Body of pancreas (tissue), 4 donors: ENCODE measurements at regions not wholly inside any gene's neighbourhood (a gene's known extent, or its start where the extent isn't known, plus 50 kb on each side); places are given as distances from the start of the nearest gene placed in this dataset.
"Not testable (repeated sequence)": the region's sequence is repeated elsewhere in the genome, so short reads cannot be mapped to it uniquely, and the experiment has no call there.

Source experiments
- ATAC-seq: fragments of 150-250 bp; one replicate; pipeline ENCODE4 v1.9.1; 2016
- DNase-seq, 4 donors: peaks; one replicate each; pipeline ENCODE4 v3.0.0-alpha.2; 2019
- H3K27ac ChIP-seq, 4 donors: fragments of 200-600 bp; sonication (generic); 1 replicate in 3 of 4; 2 replicates in 1 of 4; pipeline versions ENCODE4 v1.5.1 to v1.6.1; 2016 to 2019; ENCODE audit warnings: mild to moderate bottlenecking in 1 of 4, mixed read lengths in 1 of 4, moderate library complexity in 1 of 4
- H3K27me3 ChIP-seq, 2 donors: fragments of 200-600 bp; sonication (generic); one replicate each; pipeline ENCODE4 v1.6.0; 2016; ENCODE audit warnings: mild to moderate bottlenecking in 1 of 2
- H3K36me3 ChIP-seq, 2 donors: fragments of 200-600 bp; sonication (generic); replicated peaks in 1 of 2; 2 replicates each; pipeline ENCODE4 v1.5.1; 2016; ENCODE audit warnings: low read depth in 2 of 2; ENCODE audit not compliant: insufficient read depth in 1 of 2
- H3K4me1 ChIP-seq: fragments of 200-600 bp; sonication (generic); one replicate; pipeline ENCODE4 v1.6.0; 2016
- H3K4me3 ChIP-seq, 2 donors: fragments of 200-600 bp; sonication (generic); 1 replicate in 1 of 2; 2 replicates in 1 of 2; pipeline ENCODE4 v1.5.1; 2016 to 2019
- H3K9me3 ChIP-seq, 3 donors: fragments of 200-600 bp; sonication (generic); 1 replicate in 2 of 3; 2 replicates in 1 of 3; pipeline ENCODE4 v1.5.1; 2016
- POLR2A ChIP-seq, 3 donors: fragments of 450-650 bp; IDR thresholded peaks; one replicate each; pipeline ENCODE4 v1.6.1; 2016; ENCODE audit warnings: antibody characterized with exemption in 3 of 3, mild to moderate bottlenecking in 2 of 3
- WGBS, 2 donors: methylation state at CpG; one replicate each; pipeline ENCODE4 v1.1.5; 2017; 5-methylcytosine and 5-hydroxymethylcytosine counted together
- intact Hi-C: fragments of 100-400 bp; cut with DNase I; formaldehyde crosslinking; loops from one replicate; pipeline ENCODE4 v1.15.1; 2023
- TF ChIP-seq, protein P1 (sequence below), 7 experiments: fragments of 450-650 bp in 4 of 7; fragments of 200-600 bp in 3 of 7; sonication (generic) in 3 of 7; IDR thresholded peaks; one replicate each; pipeline ENCODE4 v1.5.1; 2016 to 2019; ENCODE audit warnings: antibody characterized with exemption in 7 of 7

DNA sequence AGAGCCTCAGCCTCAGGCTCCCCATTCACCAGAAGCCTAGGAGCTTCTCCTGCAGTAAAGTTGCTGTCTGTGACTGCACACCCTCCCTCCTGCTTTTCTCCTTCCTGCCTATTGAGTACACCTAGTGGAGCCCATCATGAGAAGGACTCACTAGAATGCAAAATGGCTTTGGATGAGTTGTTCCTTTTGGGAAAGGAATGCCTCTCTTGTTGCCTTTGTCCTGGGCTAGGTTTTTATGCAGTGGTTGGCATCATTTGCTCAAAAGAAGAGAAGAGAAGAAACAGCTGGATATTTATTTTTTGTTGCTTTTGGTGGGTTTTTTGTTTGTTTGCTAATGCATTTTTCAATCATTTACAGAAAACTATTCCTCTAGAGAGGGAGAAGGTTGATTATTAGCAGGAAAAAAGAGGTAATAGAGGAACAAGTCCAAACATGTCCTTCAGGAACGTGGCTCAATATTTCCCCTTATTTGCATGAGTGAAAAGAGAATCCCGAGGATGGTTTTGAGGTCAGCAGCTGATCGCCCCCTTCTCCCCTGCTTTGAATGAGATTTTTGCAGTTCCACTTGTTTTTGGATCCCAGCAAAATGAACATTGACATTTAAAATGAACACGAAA lies 369.9 kb upstream of the NRP1 start:
- Histone ChIP-seq H3K4me1 (peaks cover 19% of the 10 kb centered on the region), H3K4me3 (no peak overlapping the region), H3K9me3 (no peaks in the 10 kb centered on the region), H3K36me3 (no peaks in the 10 kb centered on the region), H3K27me3 (no peaks in the 10 kb centered on the region), H3K27ac (peak overlapping the region in 1 of 4 donors; percentile 30)
- no peak for TF ChIP-seq POLR2A (IDR thresholded peaks at IDR 0.05)
- TF ChIP-seq, protein P1, sequence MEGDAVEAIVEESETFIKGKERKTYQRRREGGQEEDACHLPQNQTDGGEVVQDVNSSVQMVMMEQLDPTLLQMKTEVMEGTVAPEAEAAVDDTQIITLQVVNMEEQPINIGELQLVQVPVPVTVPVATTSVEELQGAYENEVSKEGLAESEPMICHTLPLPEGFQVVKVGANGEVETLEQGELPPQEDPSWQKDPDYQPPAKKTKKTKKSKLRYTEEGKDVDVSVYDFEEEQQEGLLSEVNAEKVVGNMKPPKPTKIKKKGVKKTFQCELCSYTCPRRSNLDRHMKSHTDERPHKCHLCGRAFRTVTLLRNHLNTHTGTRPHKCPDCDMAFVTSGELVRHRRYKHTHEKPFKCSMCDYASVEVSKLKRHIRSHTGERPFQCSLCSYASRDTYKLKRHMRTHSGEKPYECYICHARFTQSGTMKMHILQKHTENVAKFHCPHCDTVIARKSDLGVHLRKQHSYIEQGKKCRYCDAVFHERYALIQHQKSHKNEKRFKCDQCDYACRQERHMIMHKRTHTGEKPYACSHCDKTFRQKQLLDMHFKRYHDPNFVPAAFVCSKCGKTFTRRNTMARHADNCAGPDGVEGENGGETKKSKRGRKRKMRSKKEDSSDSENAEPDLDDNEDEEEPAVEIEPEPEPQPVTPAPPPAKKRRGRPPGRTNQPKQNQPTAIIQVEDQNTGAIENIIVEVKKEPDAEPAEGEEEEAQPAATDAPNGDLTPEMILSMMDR (IDR thresholded peaks at IDR 0.05): no peak
- ATAC-seq (no peak), DNase-seq (no peak)
- WGBS, 2 donors: 52% methylated on average over 4 of the region's 4 CpGs
- intact Hi-C loops: no loop called here

- Histone ChIP-seq H3K4me1 (peaks cover 19% of the 10 kb centered on the region), H3K27me3 (no peaks in the 10 kb centered on the region), H3K9me3 (no peaks in the 10 kb centered on the region), H3K4me3 (no peak overlapping the region), H3K27ac (peak overlapping the region in 1 of 4 donors; percentile 30), H3K36me3 (no peaks in the 10 kb centered on the region)
- no peak for ATAC-seq
- WGBS, 2 donors: 81 to 82% methylated on average over 7 of the region's 7 CpGs
- no peak for TF ChIP-seq POLR2A (IDR thresholded peaks at IDR 0.05)
- TF ChIP-seq, protein P1 (IDR thresholded peaks at IDR 0.05): no peak
- intact Hi-C loops: no loop called here
- peak in 1 of 4 donors; percentile 17 for DNase-seq
Observed at GRCh38 chr10:33703501-33704213, 369.2 kb upstream of the NRP1 start.

- H3K27ac ChIP-seq: no peak overlapping the region
- intact Hi-C loops: no loop called here
- TF ChIP-seq, protein P1 (IDR thresholded peaks at IDR 0.05): no peak
- no peak for TF ChIP-seq POLR2A (IDR thresholded peaks at IDR 0.05)
- no peaks in the 10 kb centered on the region for H3K4me1 ChIP-seq
- no peaks in the 10 kb centered on the region for H3K9me3 ChIP-seq
- DNase-seq (no peak), ATAC-seq (no peak)
- H3K4me3 ChIP-seq: no peak overlapping the region
- H3K36me3 ChIP-seq: no peaks in the 10 kb centered on the region
- H3K27me3 ChIP-seq: no peaks in the 10 kb centered on the region
Observed at GRCh38 chr10:33698033-33698432, 363.6 kb upstream of the NRP1 start.

DNA sequence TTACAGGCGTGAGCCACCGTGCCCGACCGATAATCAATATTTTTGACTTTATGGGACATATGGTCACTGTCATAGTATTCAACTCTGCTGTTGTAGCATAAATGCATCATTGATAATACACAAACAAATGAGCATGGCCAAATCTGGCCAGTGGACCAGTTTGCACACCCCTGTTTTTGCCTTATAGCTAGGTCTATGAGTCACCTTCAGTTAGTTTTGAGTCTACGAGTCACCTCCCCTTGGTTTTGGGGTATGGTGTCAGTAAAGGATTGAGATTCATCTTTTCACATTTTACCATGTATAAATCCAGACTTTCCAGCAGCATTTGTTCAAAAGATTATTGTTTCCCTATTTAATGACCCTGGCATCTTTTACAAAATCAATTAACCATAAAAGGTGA lies 362.5 kb upstream of the NRP1 start:
- Histone ChIP-seq H3K4me3 (no peak overlapping the region), H3K9me3 (no peaks in the 10 kb centered on the region), H3K36me3 (no peaks in the 10 kb centered on the region), H3K27me3 (no peaks in the 10 kb centered on the region), H3K4me1 (no peaks in the 10 kb centered on the region), H3K27ac (no peak overlapping the region)
- DNase-seq (no peak), ATAC-seq (no peak)
- intact Hi-C loops: no loop called here
- WGBS, 2 donors: 92 to 97% methylated on average over 5 of the region's 5 CpGs
- TF ChIP-seq POLR2A (IDR thresholded peaks at IDR 0.05): no peak
- TF ChIP-seq, protein P1 (IDR thresholded peaks at IDR 0.05): no peak

DNA sequence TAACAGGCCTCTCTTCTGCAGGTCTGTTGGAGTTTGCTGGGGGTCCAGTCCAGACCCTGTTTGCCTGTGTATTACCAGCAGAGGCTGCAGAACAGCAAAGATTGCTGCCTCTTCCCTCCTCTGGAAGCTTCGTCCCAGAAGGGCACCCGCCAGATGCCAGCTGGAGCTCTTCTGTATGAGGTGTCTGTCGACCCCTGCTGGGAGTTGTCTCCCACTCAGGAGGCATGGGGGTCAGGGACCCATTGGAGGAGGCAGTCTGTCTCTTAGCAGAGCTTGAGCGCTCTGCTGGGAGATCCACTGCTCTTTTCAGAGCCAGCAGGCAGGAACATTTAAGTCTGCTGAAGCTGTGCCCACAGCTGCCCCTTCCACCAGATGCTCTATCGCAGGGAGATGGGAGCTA lies 361.1 kb upstream of the NRP1 start:
- intact Hi-C loops: no loop called here
- no peaks in the 10 kb centered on the region for H3K4me1 ChIP-seq
- H3K4me3 ChIP-seq: no peak overlapping the region
- peaks cover 0 to 4% (median 0%) of the 10 kb centered on the region in 3 donors for H3K9me3 ChIP-seq
- DNase-seq (no peak), ATAC-seq (no peak)
- H3K27me3 ChIP-seq: no peaks in the 10 kb centered on the region
- 78 to 97% methylated on average over 3 to 5 of the region's 5 CpGs for WGBS, 2 donors
- no peak overlapping the region for H3K27ac ChIP-seq
- no peak for TF ChIP-seq POLR2A (IDR thresholded peaks at IDR 0.05)
- TF ChIP-seq, protein P1 (IDR thresholded peaks at IDR 0.05): no peak
- no peaks in the 10 kb centered on the region for H3K36me3 ChIP-seq

- H3K27ac ChIP-seq, H3K36me3 ChIP-seq, intact Hi-C loops, ATAC-seq, H3K4me3 ChIP-seq, H3K27me3 ChIP-seq, DNase-seq, H3K4me1 ChIP-seq: not testable (repeated sequence)
- WGBS, 2 donors: 88 to 93% methylated on average over 2 of the region's 2 CpGs
- peaks cover 0 to 14% (median 0%) of the 10 kb centered on the region in 3 donors for H3K9me3 ChIP-seq
Observed at GRCh38 chr10:33690536-33690935, 356.1 kb upstream of the NRP1 start.
